D721Med (cell line): ENCODE measurements at regions not wholly inside any gene's neighbourhood (a gene's known extent, or its start where the extent isn't known, plus 50 kb on each side); places are given as distances from the start of the nearest gene placed in this dataset.

Experiments
- DNase-seq: peaks from one replicate; pipeline ENCODE4 v3.0.0; 2011; ENCODE audit warnings: low spot score; ENCODE audit not compliant: insufficient read length
- FAIRE-seq: peaks from 2 replicates; lab custom pipeline; 2011; peaks lifted over from hg19 to GRCh38; lab: Jason Lieb, UNC
- TF ChIP-seq, protein P1 (sequence below): IDR thresholded peaks from 2 replicates; pipeline ENCODE4 v1.5.1; 2012; ENCODE audit warnings: mild to moderate bottlenecking, control low read depth; ENCODE audit not compliant: insufficient read depth; ENCODE audit errors: missing control alignments

DNA sequence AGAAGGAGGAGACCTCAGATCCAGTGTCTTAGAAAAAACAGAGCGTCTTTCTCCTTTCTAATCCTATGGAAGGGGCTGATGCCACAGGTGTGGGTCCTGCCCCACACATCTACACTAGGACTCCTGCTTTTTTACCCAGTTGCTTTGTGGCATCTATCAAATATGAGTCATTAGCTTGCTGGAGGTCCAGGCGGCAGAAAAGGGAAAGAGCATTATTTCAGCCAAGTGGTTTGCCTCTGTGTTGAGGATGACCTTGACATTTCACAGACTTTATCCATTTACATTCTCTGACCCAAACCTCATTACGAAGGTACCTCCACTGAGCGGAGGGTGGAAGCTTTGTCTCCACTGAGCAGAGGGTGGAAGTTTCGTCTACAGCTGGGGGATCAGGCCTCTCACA is 308.4 kb upstream of the KLF6 start:
- DNase-seq (no peak), FAIRE-seq (no peak)
- TF ChIP-seq, protein P1, sequence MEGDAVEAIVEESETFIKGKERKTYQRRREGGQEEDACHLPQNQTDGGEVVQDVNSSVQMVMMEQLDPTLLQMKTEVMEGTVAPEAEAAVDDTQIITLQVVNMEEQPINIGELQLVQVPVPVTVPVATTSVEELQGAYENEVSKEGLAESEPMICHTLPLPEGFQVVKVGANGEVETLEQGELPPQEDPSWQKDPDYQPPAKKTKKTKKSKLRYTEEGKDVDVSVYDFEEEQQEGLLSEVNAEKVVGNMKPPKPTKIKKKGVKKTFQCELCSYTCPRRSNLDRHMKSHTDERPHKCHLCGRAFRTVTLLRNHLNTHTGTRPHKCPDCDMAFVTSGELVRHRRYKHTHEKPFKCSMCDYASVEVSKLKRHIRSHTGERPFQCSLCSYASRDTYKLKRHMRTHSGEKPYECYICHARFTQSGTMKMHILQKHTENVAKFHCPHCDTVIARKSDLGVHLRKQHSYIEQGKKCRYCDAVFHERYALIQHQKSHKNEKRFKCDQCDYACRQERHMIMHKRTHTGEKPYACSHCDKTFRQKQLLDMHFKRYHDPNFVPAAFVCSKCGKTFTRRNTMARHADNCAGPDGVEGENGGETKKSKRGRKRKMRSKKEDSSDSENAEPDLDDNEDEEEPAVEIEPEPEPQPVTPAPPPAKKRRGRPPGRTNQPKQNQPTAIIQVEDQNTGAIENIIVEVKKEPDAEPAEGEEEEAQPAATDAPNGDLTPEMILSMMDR, result no peak

DNA sequence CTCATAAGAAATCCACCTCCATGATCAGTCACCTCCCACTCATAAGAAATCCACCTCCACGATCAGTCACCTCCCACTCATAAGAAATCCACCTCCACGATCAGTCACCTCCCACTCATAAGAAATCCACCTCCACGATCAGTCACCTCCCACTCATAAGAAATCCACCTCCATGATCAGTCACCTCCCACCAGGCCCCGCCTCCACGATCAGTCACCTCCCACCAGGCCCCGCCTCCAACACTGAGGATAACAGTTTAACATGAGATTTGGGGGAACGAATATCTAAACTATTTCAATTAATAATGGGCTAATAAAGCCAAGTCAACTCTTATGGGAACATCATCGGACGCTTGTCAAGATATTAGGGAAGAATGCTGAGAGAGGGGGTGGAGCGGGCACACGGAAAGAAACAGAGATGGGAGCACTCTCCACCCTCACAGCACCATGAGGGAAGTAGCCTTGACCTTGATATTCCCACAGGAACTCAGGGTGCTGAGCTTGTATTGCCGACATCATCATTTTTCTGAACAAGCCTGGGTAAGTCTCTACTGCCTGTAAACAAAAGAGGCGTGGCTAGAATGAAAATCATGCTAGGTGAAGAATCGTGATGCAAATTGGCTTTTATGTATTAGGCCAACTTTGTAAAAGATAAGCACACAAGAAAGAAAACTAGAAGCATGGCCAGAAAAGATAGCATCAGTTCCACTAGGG is 303.5 kb upstream of the KLF6 start:
- DNase-seq (no peak), FAIRE-seq (no peak)
- TF ChIP-seq, protein P1, result no peak

DNA sequence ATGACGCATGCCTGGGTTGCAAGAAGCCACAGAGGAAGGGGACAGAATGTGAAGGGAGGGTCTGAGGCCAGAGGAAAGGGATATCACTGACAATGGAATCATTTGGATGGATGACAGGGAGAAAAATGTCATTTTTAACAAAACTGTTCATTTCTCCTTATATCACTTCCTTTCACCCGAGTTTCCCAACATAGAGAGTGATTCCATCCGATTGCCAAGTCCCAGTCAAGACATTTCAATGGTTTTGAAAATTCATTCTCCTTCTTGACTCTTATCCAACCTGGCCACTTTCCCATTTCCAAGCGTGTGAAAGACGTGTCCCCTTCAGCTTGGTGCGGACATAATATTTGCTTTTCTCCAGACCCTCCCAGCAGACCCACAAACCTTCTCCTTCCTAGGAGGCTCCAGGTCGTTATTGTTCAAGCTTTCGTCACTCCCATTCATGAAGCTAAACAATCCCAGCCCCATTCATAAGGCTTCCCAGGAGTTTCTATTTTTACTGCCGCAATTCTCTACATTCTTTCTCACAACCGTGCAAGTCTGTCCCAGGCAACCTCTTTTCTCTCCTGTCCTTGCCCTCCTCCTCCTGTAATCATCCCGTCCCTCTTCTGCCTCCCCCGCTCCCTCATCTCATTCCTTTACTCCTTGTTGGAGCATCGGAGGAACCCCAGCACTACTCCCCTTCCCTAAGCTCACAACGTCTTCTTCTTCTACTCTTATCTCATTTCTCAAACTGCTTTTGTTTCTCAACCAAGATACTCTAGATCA is 301.3 kb upstream of the KLF6 start:
- TF ChIP-seq, protein P1, result no peak
- FAIRE-seq (no peak), DNase-seq (no peak)

DNA sequence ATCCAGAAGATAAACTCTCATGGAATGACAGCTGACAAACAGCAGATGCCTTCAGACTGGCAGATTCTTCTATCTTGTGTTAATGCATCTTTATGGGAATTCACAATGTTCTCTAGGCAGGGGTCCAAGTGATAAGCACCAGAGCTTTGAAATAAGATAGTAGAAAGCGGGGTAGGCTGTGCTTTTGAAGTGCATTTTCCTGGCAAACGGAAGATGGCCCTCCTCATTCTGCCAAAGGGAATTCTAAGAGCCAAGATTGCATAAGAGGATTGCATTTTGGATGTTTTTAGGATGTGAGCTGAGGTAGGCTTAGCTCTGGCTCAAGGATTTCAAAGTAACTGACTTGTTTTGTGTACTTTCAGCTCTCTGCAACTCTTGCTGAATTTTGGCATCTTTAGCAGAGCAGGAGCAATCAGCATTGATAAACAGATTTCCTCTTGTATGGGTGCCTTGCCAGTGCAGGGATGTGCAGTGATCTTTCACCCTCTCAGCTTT is 298.5 kb upstream of the KLF6 start:
- FAIRE-seq (no peak), DNase-seq (no peak)
- TF ChIP-seq, protein P1, result peak; percentile 6

DNA sequence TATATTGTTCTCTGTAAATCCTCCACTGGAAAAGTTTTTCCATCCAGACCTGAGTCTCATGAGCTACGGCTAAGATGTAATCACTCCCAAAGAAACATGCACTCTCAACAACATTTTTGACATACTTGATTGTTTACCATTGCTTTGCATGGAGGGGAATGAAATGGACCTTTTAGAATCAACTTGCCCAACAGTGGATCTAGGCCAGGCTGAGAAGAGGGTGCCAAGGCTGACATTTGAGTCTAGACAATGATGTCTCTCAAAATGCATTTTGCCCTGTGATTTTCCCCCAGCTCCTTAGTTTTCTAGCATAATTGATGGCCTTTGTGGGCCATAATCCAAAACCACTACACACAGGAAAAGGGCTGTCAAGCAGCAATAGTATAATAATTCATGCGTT is 297.9 kb upstream of the KLF6 start:
- TF ChIP-seq, protein P1, result no peak
- FAIRE-seq, result no peak

DNA sequence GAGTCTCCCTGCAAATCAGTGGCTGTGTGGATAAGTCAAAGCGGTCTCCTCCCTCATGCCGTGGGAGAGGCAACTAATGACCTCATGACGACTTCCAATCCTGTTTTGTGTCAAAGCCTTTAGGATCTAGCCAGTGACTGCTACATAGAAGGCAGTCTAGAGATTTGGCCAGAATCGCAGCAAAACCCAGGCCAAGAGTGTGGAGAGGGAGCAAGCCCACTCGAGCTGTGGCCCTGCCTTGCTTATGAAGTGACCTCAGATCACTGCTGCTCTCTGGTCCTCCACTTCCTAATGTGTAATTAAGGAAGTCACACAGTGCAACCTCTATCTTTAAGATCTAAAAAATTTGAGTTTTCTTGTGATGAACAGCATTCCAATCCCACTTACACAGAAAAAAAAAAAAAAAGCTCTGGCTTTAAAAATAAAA is 296.7 kb upstream of the KLF6 start:
- DNase-seq, result no peak
- no peak for FAIRE-seq
- TF ChIP-seq, protein P1, result no peak

More for the DNA sequence above, 297.9 kb upstream of the KLF6 start:
- no peak for DNase-seq
